ENCODE measurements at regions not wholly inside any gene's neighbourhood (a gene's known extent, or its start where the extent isn't known, plus 50 kb on each side); places are given as distances from the start of the nearest gene placed in this dataset.

- TF ChIP-seq POLR2A (IDR thresholded peaks at IDR 0.05; ENCODE audit: low read depth, low read length) (no peak), TAF1 (IDR thresholded peaks at IDR 0.05; ENCODE audit: borderline replicate concordance, low read depth, low read length) (no peak), POLR2AphosphoS5 (IDR thresholded peaks at IDR 0.05; ENCODE audit: low read depth, low read length) (no peak)
Measured at GRCh38 chr4:63919636-63920365, 489.4 kb downstream of the TECRL start.
